ENCODE measurements at regions not wholly inside any gene's neighbourhood (a gene's known extent, or its start where the extent isn't known, plus 50 kb on each side); places are given as distances from the start of the nearest gene placed in this dataset.

- DNase-seq, result no peak
Observed at GRCh38 chr2:185152186-185152585, 553.9 kb downstream of the ZNF804A start.

DNA sequence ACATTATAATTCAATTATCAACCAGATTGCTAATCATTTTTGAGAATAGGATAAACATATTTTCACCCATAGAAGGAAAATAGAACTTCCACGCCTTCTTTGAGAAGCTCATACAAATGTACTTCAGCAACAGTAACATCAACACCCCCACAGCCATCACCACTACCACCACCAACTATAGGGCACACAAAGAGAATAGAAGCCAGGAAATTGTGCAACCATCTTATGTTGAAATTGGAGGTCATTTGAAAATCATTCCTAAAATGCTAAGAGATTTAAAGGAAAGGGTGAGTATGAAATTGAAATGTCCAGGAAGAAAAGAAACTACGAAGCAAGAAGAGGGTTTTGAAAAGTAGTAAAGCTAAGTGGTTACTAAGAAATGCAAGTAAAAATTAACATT is 563.4 kb downstream of the ZNF804A start:
- DNase-seq, result no peak

GRCh38 chr2:185174353-185174752 is 564.3 kb upstream of the FSIP2 start:
- no peak for DNase-seq

DNA sequence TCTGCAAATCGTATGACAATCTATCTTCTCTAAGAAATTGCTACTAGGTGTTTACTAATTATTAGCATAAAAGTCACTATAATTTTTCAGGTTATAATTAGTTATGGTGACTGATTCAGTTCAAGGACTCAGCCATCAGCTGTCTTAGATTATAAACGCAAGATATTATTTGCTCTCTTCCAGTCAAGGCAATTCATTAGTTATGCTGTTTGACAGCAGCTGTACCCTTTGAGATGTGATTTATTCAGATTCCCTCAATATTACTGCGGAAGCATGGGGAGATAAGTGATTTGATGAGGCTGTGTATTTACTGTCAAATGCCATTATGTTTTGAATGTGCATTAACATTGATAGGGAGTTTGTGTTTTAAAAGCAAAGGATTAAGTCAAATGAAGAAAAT is 558.9 kb upstream of the FSIP2 start:
- peak; percentile 0 to 94 (median 63) for DNase-seq

- DNase-seq, result peak in 1 of 3 experiments; percentile 10
Observed at GRCh38 chr2:185181901-185182300, 556.7 kb upstream of the FSIP2 start.

GRCh38 chr2:185185044-185185443 is 553.6 kb upstream of the FSIP2 start:
- no peak for DNase-seq

GRCh38 chr2:185187421-185187820 is 551.2 kb upstream of the FSIP2 start:
- no peak for DNase-seq

GRCh38 chr2:185188656-185189055 is 549.9 kb upstream of the FSIP2 start:
- no peak for DNase-seq

DNA sequence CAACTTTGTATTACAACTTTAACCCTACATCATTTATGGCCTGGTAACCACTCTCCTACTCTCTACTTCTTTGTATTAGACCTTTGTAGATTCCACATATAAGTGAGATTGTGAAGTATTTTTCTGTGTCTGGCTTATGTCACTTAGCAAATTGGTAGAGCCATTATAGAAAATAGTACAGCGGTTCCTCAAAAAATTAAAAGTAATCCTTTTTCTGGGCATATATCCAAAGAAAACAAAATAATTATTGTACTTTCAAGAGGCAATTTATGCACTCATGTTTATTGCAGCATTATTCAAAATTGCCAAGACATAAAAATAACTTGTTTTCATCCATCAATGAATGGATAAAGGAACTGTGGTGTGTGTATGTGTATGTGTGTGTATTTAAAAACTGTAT is 537.5 kb upstream of the FSIP2 start:
- DNase-seq, result peak in 2 of 3 experiments; percentile 43 to 89

- no peak for DNase-seq
Observed at GRCh38 chr2:185202381-185202780, 536.2 kb upstream of the FSIP2 start.

GRCh38 chr2:185202945-185203528 is 535.6 kb upstream of the FSIP2 start:
- DNase-seq, result no peak

GRCh38 chr2:185208261-185208660 is 530.3 kb upstream of the FSIP2 start:
- peak; percentile 4 to 71 (median 47) for DNase-seq

DNA sequence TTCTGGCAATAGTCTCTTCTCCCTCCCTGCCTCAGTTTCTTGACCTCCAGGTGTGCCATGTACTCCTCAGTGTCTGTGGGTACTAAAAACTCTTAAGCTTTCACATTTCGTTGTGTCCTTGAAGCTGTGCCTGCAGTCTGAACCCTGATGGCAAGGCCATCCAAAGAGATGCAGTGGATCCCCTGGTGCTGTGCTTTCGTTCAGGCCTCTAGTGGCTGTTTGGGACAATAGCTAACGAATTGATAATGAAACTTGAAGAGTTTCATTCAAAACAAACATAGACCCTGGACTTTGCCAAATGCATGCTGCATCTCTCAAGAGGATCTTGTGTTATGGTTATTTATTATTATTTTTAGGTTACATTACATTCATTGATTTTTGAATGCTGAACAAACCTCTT is 523.1 kb upstream of the FSIP2 start:
- DNase-seq, result no peak

DNA sequence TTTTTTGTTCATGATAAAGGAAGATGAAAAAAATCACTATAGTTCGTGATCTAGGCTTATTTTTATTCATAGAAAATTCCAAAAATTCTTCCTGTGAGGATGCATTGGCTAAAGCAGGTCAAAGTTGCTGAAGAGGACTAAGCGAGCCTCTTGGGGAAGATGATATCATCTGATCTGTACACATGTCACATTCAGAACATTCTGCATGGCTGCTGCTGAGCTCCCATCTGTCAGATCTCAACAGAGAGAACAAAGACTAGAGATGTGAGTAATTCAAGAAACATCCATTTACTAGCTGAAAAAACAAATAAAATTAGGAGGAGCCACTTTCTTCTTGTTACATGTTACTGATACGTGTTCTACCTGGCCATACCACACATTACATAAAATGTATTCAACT is 518.6 kb upstream of the FSIP2 start:
- no peak for DNase-seq

DNA sequence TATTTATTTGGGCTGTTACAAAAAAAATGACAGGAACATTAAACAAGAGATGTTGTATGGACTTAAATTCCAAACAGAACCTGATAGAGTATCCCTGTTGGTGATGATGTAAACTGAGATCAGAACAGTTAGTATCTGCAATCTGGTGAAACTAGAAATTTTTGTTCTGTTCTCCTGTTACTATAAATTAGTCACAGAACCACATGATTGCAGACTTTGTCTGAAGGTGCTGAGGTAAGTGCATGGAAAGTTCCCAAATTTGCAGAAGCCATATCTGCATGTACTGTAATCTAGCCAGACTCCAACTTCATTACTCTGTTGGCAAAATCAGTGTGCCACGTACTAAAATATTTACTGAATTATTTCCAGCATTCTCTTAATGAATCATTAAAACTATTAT is 516.3 kb upstream of the FSIP2 start:
- no peak for DNase-seq

DNA sequence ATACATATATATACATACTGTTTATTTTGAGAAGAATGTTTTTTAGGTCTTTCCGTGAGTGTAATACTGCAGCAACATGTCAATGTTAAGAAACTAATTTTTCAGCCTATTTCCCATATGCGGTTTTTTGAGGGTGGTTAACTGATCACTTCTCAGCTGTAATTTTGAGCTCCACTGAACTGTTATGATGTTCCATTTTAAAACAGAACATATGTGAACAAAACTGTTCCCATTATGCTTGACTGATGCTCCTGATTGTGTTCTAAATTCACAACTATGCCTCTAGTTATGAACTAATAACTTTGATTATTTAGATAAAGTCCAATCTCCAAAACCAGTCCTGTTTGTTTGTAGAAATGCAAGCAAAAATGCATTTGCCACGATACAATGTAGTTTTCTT is 511.2 kb upstream of the FSIP2 start:
- no peak for DNase-seq

DNA sequence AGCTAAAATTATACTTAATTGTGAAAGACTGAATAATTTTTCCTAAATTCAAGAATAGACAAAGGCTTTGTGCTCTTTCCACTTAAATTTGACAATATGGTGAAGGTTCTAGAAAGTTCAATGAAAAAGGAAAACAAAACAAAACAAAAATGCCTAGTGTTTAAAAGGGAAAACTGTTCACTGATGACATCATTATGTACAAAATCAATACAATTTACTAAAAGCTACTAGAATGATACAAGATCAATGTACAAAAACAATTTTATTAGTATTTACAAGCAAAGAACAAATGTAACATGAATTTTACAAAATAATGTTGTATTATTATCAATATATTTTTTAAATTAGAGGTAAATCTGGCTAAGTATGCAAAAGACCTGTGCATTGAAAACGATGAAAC is 499.1 kb upstream of the FSIP2 start:
- DNase-seq, result no peak

GRCh38 chr2:185240796-185241195 is 497.8 kb upstream of the FSIP2 start:
- DNase-seq, result no peak

GRCh38 chr2:185241556-185241955 is 497.0 kb upstream of the FSIP2 start:
- DNase-seq, result no peak

GRCh38 chr2:185242462-185242861 is 496.1 kb upstream of the FSIP2 start:
- no peak for DNase-seq

- DNase-seq, result no peak
Observed at GRCh38 chr2:185245216-185245615, 493.4 kb upstream of the FSIP2 start.

GRCh38 chr2:185245806-185246205 is 492.8 kb upstream of the FSIP2 start:
- DNase-seq, result no peak

GRCh38 chr2:185246717-185247116 is 491.9 kb upstream of the FSIP2 start:
- no peak for DNase-seq

GRCh38 chr2:185255566-185255965 is 483.0 kb upstream of the FSIP2 start:
- no peak for DNase-seq

DNA sequence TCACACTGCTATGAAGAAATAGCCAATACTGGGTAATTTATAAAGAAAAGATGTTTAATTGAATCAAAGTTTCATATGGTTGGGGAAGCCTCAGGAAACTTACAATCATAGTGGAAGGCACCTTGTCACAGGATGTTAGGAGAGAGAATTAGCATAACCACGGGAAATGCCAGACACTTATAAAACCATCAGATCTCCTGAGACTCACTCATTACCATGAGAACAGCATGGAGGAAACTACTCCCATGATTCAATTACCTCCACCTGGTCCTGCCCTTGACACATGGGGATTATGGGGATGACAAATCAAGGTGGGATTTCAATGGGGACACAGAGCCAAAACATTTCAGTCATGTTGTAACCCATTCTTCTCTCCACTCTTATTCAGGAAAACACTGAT is 472.9 kb upstream of the FSIP2 start:
- DNase-seq, result no peak

GRCh38 chr2:185268651-185269050 is 470.0 kb upstream of the FSIP2 start:
- no peak for DNase-seq
